Caco-2 (cell line): ENCODE measurements at regions not wholly inside any gene's neighbourhood (a gene's known extent, or its start where the extent isn't known, plus 50 kb on each side); places are given as distances from the start of the nearest gene placed in this dataset.

Experiments
- BruUV-seq: library from RNA; stranded (reverse); fragments of 400-500 nt; replicated peaks from 2 replicates; lab custom pipeline; 2021; lab: Mats Ljungman, UMichigan
- CTCF ChIA-PET: fragments of 300-600 bp; sonication (Branson Sonifier 250); formaldehyde crosslinking; loops from one replicate; lab custom pipeline; 2022; ENCODE audit warnings: antibody characterized with exemption; lab: Charles Lee
- POLR2A ChIA-PET: fragments of 300-600 bp; sonication (Branson Sonifier 250); formaldehyde crosslinking; loops from one replicate; lab custom pipeline; 2022; ENCODE audit warnings: antibody characterized with exemption; lab: Charles Lee
- DNase-seq, 2 experiments: peaks; one replicate each; pipeline versions ENCODE4 v3.0.0 to v3.0.0-alpha.2; 2020 to 2022
- H3K27me3 ChIP-seq: replicated peaks from 2 replicates; pipeline ENCODE4 v1.6.0; 2011; ENCODE audit warnings: low read length; ENCODE audit not compliant: control insufficient read depth, insufficient read depth
- H3K36me3 ChIP-seq: 2 replicates; pipeline ENCODE4 v1.5.1; 2011; ENCODE audit warnings: low read length; ENCODE audit not compliant: control insufficient read depth, insufficient read depth
- H3K4me1 ChIP-seq: fragments of 250-450 bp; sonication (Bioruptor Pico); 2 replicates; pipeline ENCODE4 v1.5.1; 2020; ENCODE audit warnings: mild to moderate bottlenecking
- H3K4me3 ChIP-seq: 2 replicates; pipeline ENCODE4 v1.5.1; 2011; ENCODE audit warnings: low read depth, mild to moderate bottlenecking, control low read depth, low read length
- H3K9me3 ChIP-seq: fragments of 250-450 bp; sonication (Bioruptor Pico); 2 replicates; pipeline ENCODE4 v1.5.1; 2020; ENCODE audit warnings: mild to moderate bottlenecking, moderate library complexity
- H3K27ac Mint-ChIP-seq: one replicate; pipeline ENCODE4 v1.8.0; 2022; ENCODE audit warnings: mixed read lengths; ENCODE audit not compliant: unreplicated experiment
- H3K27me3 Mint-ChIP-seq: one replicate; pipeline ENCODE4 v1.8.0; 2022; ENCODE audit warnings: mixed read lengths; ENCODE audit not compliant: insufficient read depth, unreplicated experiment
- H3K36me3 Mint-ChIP-seq: one replicate; pipeline ENCODE4 v1.8.0; 2022; ENCODE audit warnings: mild to moderate bottlenecking, mixed read lengths; ENCODE audit not compliant: insufficient read depth, unreplicated experiment
- H3K4me1 Mint-ChIP-seq: one replicate; pipeline ENCODE4 v1.8.0; 2022; ENCODE audit warnings: low read depth, mixed read lengths; ENCODE audit not compliant: unreplicated experiment
- H3K4me3 Mint-ChIP-seq: one replicate; pipeline ENCODE4 v1.8.0; 2022; ENCODE audit warnings: mild to moderate bottlenecking, moderate library complexity, mixed read lengths; ENCODE audit not compliant: unreplicated experiment
- H3K9me3 Mint-ChIP-seq: one replicate; pipeline ENCODE4 v1.8.0; 2022; ENCODE audit warnings: mixed read lengths; ENCODE audit not compliant: unreplicated experiment
- intact Hi-C: fragments of 100-400 bp; cut with micrococcal nuclease; formaldehyde crosslinking; loops from one replicate; pipeline ENCODE4 v1.10.0; 2022; ENCODE audit not compliant: unreplicated experiment
- TF ChIP-seq, protein P1 (sequence below), 2 experiments: fragments of 200-600 bp in 1 of 2; IDR thresholded peaks; 1 replicate in 1 of 2; 2 replicates in 1 of 2; pipeline versions ENCODE4 v1.5.1 to v1.8.0; 2011 to 2022; ENCODE audit warnings: antibody characterized with exemption in 1 of 2, control low read depth in 1 of 2, inconsistent platforms in 1 of 2, low read depth in 1 of 2, low read length in 1 of 2, mild to moderate bottlenecking in 1 of 2, moderate library complexity in 1 of 2; ENCODE audit not compliant: insufficient read depth in 1 of 2, severe bottlenecking in 1 of 2, unreplicated experiment in 1 of 2

DNA sequence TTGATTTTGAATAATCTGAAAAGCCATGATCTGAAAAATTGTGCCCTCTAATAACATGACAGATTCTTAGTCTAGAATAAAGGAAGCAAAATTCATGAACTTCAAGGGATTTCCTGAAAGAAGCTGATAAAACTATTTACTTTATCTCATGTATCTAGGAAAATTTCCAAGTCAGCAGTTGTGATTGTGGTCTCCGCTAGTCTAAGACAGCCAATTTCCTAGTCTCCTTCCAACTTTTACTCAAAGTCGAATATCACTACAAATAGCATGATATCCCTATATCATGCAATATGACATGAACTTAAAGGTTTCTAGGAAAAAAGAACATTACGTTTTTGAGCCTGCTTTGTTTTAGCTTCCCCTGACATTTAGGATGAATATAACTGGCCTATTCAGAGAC is 202.1 kb upstream of the GHITM start:
- peaks cover 2% of the 10 kb centered on the region for H3K27me3 ChIP-seq
- H3K4me3 ChIP-seq: no peak overlapping the region
- no peaks in the 10 kb centered on the region for H3K4me1 ChIP-seq
- TF ChIP-seq, protein P1, sequence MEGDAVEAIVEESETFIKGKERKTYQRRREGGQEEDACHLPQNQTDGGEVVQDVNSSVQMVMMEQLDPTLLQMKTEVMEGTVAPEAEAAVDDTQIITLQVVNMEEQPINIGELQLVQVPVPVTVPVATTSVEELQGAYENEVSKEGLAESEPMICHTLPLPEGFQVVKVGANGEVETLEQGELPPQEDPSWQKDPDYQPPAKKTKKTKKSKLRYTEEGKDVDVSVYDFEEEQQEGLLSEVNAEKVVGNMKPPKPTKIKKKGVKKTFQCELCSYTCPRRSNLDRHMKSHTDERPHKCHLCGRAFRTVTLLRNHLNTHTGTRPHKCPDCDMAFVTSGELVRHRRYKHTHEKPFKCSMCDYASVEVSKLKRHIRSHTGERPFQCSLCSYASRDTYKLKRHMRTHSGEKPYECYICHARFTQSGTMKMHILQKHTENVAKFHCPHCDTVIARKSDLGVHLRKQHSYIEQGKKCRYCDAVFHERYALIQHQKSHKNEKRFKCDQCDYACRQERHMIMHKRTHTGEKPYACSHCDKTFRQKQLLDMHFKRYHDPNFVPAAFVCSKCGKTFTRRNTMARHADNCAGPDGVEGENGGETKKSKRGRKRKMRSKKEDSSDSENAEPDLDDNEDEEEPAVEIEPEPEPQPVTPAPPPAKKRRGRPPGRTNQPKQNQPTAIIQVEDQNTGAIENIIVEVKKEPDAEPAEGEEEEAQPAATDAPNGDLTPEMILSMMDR (IDR thresholded peaks at IDR 0.05; ENCODE audit: insufficient read depth in 1 of 2, low read depth in 1 of 2, low read length in 1 of 2, severe bottlenecking in 1 of 2, unreplicated experiment in 1 of 2): no peak
- no peak overlapping the region for H3K4me3 Mint-ChIP-seq
- H3K36me3 Mint-ChIP-seq: no peaks in the 10 kb centered on the region
- peaks cover 6% of the 10 kb centered on the region for H3K27me3 Mint-ChIP-seq
- no peaks in the 10 kb centered on the region for H3K4me1 Mint-ChIP-seq
- H3K27ac Mint-ChIP-seq: no peak overlapping the region
- no peak for DNase-seq
- H3K9me3 ChIP-seq: no peaks in the 10 kb centered on the region
- no peaks in the 10 kb centered on the region for H3K36me3 ChIP-seq
- H3K9me3 Mint-ChIP-seq: no peaks in the 10 kb centered on the region
- POLR2A ChIA-PET: no interaction called here
- CTCF ChIA-PET: no interaction called here
- BruUV-seq: no TSS peak
- intact Hi-C loops: no loop called here

DNA sequence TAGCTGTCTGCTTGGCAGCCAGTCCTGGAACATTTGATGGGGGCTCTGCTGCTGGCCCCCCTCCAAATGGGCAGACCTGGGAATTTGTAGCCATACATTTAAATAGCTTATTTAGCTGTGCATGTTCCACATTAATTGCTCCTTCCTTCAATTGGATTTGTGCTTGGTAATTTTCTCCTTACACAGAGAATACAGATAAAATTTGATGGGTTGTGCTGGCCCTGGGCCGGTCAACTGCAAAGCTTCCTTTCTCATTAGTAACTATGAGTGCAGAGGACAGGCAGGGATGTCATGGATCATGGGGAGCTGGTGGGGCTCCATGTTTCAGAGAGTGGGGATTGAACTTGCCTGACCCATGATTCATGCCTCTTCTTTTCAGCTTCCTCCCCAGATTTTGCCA is 201.5 kb upstream of the GHITM start:
- POLR2A ChIA-PET: no interaction called here
- no TSS peak for BruUV-seq
- TF ChIP-seq, protein P1 (IDR thresholded peaks at IDR 0.05; ENCODE audit: insufficient read depth in 1 of 2, low read depth in 1 of 2, low read length in 1 of 2, severe bottlenecking in 1 of 2, unreplicated experiment in 1 of 2): no peak

DNA sequence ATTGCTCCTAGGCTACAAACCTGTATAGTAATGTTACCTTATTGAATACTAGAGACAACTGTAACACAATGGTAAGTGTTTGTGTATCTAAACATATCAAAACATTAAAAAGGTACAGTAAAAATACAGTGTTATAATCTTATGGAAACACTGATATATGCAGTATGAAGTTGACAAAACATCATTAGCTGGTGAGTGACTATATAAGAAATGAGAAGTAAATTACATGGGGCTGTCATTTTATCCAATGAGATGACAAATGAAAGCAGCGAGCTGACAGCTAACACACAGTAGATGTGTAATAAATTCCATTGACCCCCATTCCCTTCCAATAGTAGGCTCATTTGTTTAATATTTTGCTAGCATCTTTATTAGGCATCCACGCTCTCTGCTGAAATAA is 198.1 kb upstream of the GHITM start:
- Mint-ChIP-seq H3K4me1 (no peaks in the 10 kb centered on the region), H3K36me3 (no peaks in the 10 kb centered on the region), H3K27ac (no peak overlapping the region), H3K9me3 (no peaks in the 10 kb centered on the region), H3K4me3 (no peak overlapping the region), H3K27me3 (peaks cover 24% of the 10 kb centered on the region)
- BruUV-seq: no TSS peak
- TF ChIP-seq, protein P1 (IDR thresholded peaks at IDR 0.05; ENCODE audit: insufficient read depth in 1 of 2, low read depth in 1 of 2, low read length in 1 of 2, severe bottlenecking in 1 of 2, unreplicated experiment in 1 of 2): no peak
- ChIA-PET CTCF (no interaction called here), POLR2A (no interaction called here)
- intact Hi-C loops: no loop called here
- H3K9me3 ChIP-seq: no peaks in the 10 kb centered on the region
- no peak for DNase-seq
- peaks cover 2% of the 10 kb centered on the region for H3K27me3 ChIP-seq
- no peak overlapping the region for H3K4me3 ChIP-seq
- H3K36me3 ChIP-seq: no peaks in the 10 kb centered on the region
- no peaks in the 10 kb centered on the region for H3K4me1 ChIP-seq

More for the DNA sequence above, 201.5 kb upstream of the GHITM start:
- Mint-ChIP-seq H3K4me1 (no peaks in the 10 kb centered on the region), H3K27me3 (peaks cover 7% of the 10 kb centered on the region), H3K36me3 (no peaks in the 10 kb centered on the region), H3K27ac (no peak overlapping the region), H3K9me3 (no peaks in the 10 kb centered on the region), H3K4me3 (no peak overlapping the region)
- CTCF ChIA-PET: interaction anchor here (0.6 kb wide), 1 partner anchor 277 kb away, joined by 6 read pairs; no protein-coding TSS in a partner anchor
- Histone ChIP-seq H3K4me3 (no peak overlapping the region), H3K9me3 (no peaks in the 10 kb centered on the region), H3K36me3 (no peaks in the 10 kb centered on the region), H3K4me1 (no peaks in the 10 kb centered on the region), H3K27me3 (peaks cover 2% of the 10 kb centered on the region)
- no peak for DNase-seq
- intact Hi-C loops: no loop called here
